ENCODE measurements at regions not wholly inside any gene's neighbourhood (a gene's known extent, or its start where the extent isn't known, plus 50 kb on each side); places are given as distances from the start of the nearest gene placed in this dataset.

DNA sequence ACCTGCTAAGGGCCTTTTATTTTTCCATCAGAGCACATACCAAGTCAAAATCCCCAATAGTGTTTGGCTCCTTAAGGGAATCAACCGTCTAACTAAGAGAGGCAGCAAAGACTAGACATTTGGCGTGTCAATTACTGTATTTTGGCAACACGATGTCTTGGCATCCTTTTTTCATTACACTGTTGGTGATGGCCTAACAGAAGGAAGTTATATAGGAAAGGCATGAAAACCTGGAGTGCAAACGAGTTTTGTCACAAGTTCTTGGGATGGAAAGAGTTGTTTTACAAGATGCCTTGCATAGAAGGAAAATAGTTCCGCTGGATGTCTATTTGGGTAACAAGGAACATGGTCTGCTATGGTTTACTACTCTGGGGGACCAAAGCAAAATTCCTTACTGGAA, 119.2 kb upstream of the TTC29 start:
- TF ChIP-seq, protein P1, sequence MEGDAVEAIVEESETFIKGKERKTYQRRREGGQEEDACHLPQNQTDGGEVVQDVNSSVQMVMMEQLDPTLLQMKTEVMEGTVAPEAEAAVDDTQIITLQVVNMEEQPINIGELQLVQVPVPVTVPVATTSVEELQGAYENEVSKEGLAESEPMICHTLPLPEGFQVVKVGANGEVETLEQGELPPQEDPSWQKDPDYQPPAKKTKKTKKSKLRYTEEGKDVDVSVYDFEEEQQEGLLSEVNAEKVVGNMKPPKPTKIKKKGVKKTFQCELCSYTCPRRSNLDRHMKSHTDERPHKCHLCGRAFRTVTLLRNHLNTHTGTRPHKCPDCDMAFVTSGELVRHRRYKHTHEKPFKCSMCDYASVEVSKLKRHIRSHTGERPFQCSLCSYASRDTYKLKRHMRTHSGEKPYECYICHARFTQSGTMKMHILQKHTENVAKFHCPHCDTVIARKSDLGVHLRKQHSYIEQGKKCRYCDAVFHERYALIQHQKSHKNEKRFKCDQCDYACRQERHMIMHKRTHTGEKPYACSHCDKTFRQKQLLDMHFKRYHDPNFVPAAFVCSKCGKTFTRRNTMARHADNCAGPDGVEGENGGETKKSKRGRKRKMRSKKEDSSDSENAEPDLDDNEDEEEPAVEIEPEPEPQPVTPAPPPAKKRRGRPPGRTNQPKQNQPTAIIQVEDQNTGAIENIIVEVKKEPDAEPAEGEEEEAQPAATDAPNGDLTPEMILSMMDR (IDR thresholded peaks at IDR 0.05): no peak
- no peak for TF ChIP-seq POLR2A (IDR thresholded peaks at IDR 0.05)
- TF ChIP-seq EP300 (IDR thresholded peaks at IDR 0.05; ENCODE audit: low read depth): no peak
